GM21737 (cell line): ENCODE measurements at regions not wholly inside any gene's neighbourhood (a gene's known extent, or its start where the extent isn't known, plus 50 kb on each side); places are given as distances from the start of the nearest gene placed in this dataset.
"Not testable (repeated sequence)": the region's sequence is repeated elsewhere in the genome, so short reads cannot be mapped to it uniquely, and the experiment has no call there.

Experiments used
- ATAC-seq: cut with Tn5 transposase; IDR thresholded peaks from one replicate; pipeline ENCODE4 v1.9.1; 2021; ENCODE audit warnings: mild to moderate bottlenecking, moderate library complexity; ENCODE audit not compliant: unreplicated experiment

GRCh38 chr2:145555360-145555759 is 1035.4 kb upstream of the ZEB2 start:
- ATAC-seq = no peak

DNA sequence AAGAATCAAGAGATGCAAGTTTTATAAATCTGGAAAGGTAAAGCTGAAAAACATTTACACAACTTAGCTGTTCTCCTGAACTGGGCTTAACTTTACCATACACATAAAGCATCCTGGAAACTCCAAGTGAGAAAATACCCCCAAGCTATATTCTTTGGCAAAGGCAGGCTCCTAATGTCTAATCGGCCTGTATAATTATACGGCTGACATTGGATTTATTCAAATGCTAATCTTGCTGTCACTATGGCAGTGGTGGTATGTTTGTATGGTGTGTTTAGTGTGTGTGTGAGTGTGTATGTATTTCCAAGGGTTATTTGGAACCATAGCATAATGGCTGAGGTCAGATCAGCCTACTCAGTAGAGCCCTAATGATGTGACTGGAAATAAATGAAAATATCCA is 1031.8 kb upstream of the ZEB2 start:
- no peak for ATAC-seq

DNA sequence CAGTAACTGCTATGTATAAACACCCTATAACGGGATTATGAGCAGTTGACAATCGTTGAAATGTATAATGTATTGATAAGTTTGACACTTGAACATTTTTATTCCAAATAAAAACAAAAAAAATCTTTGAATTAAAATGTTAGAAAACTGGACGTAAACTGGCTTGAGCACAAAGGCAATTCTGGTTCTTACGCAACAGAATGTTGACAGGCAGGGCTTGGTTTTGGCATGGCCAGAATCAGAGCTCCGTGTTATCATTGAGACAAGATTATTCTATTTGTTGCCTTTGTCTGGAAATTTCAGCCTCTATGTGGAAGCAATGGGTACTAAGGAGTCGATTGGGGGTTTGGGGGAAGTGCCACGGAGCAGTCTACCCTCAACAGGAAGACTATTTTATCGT is 1028.6 kb upstream of the ZEB2 start:
- ATAC-seq = no peak

DNA sequence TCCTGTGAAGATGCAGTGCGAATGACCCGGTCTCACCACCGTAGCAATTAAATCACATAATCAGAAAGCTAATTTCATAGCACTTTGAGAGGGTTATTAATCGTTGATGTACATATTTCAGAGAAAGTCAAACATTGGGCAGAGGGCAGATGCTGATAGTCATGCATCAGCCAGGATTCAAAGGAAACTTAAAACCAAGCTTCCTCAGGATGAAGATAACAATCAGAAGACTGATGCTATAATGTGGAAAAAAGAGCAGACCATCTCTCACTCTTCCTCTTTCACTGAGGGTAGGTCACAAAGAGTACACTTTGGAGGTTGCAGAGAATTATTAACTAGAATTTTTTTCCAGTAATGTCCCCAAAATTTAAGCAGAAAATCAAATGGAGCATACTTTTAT is 1027.7 kb upstream of the ZEB2 start:
- ATAC-seq = no peak

DNA sequence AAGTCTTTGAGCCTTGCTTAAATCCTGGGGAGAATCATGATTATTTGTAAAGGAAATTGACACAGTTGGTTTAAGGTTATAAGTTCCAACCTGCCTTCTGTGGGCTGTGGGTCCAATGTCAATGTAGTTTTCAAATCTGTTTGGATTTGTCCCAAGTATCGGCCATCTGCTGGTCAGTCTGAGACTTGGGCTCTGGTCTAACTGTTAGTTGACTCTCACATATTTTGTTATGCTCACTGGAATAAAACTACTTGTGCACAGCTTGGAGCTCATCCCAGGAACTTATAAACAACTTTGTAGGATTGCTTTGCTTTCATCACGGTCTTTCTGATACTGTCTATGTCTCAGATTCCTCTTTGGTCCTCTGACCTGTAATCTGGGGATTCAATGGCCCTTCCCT is 1026.2 kb upstream of the ZEB2 start:
- no peak for ATAC-seq

- no peak for ATAC-seq
Measured at GRCh38 chr2:145543856-145544255, 1023.9 kb upstream of the ZEB2 start.

DNA sequence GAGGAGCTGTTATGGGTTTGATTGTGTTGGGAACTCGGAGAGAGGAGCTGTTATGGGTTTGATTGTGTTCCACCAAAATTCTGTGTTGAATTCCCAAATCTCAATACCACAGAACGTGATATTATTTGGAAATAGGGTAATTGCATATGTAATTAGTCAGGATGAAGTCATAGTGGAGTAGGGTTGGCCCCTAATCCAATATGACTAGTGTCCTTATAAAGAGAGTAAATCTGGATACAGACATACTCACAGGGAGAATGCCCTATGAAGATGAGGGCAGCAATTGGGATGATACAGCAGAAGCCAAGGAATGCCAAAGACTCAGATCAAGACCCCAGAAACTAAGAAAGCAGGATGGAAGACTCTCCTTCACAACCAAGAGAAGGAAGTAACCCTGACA is 1023.2 kb upstream of the ZEB2 start:
- no peak for ATAC-seq

DNA sequence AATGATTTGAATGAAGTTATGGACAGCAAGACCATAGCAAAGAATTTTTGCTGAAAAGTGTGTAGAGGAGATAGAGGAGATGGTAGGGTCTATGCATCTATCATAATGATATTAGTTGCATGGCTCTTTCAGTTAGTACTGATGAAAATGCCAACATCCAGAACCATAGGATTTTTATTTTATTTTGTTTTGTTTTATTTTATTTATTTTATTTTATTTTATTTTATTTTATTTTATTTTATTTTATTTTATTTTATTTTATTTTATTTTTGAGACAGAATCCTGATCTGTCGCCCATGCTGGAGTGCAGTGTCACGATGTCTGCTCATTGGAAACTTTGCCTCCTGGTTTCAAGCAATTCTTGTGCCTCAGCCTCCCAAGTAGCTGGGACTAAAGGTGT is 1021.1 kb upstream of the ZEB2 start:
- no peak for ATAC-seq

- ATAC-seq = no peak
Measured at GRCh38 chr2:145538661-145539350, 1018.9 kb upstream of the ZEB2 start.

DNA sequence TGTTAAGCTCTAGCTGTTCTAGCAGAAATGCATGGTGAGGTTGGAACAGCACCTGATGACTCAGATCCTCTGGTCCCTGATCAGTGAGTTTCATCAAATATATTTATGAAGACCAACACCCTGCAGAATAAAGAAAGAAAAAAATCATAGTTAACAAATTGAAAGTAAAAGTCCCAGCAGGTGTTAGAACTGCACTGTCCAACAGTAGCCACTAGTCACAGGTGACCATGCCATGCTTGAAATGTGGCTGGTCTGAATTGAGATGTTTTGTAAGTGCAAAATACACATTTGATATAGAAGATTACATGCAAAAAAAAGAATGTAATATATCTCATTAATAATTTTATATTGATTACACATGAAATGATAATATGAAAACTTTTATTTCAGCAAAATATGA is 1010.7 kb upstream of the ZEB2 start:
- no peak for ATAC-seq

DNA sequence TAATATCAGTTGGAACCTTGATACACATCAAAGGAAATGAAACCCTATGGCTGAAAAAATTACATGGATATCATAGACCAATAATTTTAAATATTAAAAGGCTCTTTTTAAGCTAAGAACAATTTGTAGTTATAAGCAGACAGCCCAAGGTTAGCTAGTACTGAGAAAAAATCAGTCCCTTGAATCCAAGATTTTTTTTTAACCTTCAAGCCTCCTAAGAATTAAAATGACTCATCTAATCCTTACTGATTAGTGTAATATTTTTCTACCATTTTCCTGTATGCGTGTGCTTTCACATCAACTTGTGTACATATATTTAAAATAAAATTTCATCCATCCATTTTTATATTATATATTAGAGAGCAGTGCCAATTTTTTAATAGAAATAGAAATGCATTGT is 1004.9 kb upstream of the ZEB2 start:
- ATAC-seq = no peak

DNA sequence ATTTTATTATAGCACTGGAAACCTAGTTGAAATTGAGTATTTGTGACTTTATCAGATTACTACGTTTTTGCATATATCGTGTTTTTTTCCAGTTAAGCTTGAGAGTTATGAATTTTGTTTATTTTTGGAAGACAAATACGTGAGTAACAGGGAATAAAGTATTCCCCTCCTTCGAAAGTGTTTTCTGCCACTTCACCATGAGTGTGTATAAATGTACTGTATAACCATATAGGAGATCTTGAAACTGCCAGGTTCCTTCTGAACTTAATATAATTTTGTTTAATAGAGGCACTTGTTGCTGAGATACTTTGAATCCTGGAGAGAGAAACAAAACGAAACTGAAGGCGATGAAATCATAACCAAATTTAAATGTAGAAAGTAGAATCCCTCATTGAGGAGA is 1004.4 kb upstream of the ZEB2 start:
- ATAC-seq = no peak

GRCh38 chr2:145519254-145519653 is 999.3 kb upstream of the ZEB2 start:
- ATAC-seq = not testable (repeated sequence)

GRCh38 chr2:145511946-145512345 is 992.0 kb upstream of the ZEB2 start:
- no peak for ATAC-seq

- ATAC-seq = no peak
Measured at GRCh38 chr2:145503511-145503910, 983.6 kb upstream of the ZEB2 start.

- ATAC-seq = no peak
Measured at GRCh38 chr2:145501920-145502319, 982.0 kb upstream of the ZEB2 start.

- no peak for ATAC-seq
Measured at GRCh38 chr2:145495590-145495989, 975.7 kb upstream of the ZEB2 start.

- ATAC-seq = no peak
Measured at GRCh38 chr2:145494441-145494840, 974.5 kb upstream of the ZEB2 start.

- no peak for ATAC-seq
Measured at GRCh38 chr2:145488571-145488970, 968.7 kb upstream of the ZEB2 start.

GRCh38 chr2:145484448-145485097 is 964.7 kb upstream of the ZEB2 start:
- ATAC-seq = no peak

DNA sequence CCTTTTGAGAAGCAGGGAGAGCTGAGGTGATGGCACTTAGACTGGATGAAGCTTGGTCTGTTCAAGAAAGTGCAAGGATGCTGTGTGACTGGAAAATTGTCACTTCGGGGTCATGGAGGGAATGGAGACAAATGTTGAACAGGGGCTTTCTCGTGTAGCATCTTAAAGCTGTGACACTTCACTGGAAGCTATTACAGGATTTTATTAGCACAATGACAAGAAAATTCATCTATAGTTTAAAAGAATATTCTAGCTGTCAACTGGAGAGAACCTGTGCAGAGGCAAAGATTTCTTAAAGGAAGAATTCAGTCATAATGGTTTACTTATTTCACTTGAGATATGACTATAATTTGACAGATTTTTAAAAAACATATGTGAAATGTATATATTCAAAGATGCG is 963.9 kb upstream of the ZEB2 start:
- no peak for ATAC-seq

- ATAC-seq = no peak
Measured at GRCh38 chr2:145481334-145481922, 961.5 kb upstream of the ZEB2 start.
